HG03565 (cell line): ENCODE measurements at regions not wholly inside any gene's neighbourhood (a gene's known extent, or its start where the extent isn't known, plus 50 kb on each side); places are given as distances from the start of the nearest gene placed in this dataset.

Experiments used
- ATAC-seq: cut with Tn5 transposase; IDR thresholded peaks from one replicate; pipeline ENCODE4 v1.9.1; 2021; ENCODE audit warnings: mild to moderate bottlenecking, moderate library complexity; ENCODE audit not compliant: unreplicated experiment

GRCh38 chr10:76667408-76668370 lies 969.9 kb downstream of the KCNMA1 start:
- ATAC-seq: no peak

DNA sequence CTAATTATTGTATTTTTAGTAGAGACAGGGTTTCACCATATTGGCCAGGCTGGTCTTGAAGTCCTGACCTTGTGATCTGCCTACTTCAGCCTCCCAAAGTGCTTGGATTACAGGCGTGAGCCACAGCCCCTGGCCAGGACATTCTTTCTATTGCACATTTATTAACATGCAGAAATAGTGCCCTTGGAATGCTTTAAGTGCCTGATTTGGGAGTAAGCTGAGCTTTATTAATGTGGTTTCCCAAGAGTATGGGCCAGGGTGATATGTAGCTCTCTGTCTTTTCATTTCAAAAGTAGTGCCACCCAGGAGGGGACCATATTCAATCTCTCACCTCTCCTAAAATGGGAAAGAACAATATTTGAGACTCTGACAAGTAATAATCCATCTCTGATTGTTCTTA lies 970.7 kb downstream of the KCNMA1 start:
- no peak for ATAC-seq

- ATAC-seq: no peak
These were observed 972.6 kb downstream of the KCNMA1 start for GRCh38 chr10:76665029-76665428.

- peak; percentile 36 for ATAC-seq
These were observed 980.1 kb downstream of the KCNMA1 start for GRCh38 chr10:76657337-76658012.

DNA sequence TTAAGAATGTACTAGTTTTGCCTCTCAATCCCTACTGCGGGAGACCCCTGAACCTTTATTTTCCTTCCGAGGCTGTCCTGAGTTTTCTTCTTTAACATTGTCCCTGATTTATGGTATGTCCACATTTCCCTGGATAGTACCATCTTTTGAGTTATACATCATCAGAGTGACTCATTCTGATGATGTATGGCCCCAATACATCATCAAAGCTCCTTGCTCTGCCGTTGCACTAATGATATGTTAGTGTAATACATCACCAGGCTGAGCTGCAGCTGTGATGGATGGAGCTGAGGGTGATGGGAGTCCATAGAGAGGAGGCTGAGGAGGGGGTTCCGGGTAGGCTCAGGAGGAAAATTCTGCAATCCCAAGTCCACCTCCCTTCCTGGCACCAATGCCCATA lies 986.5 kb downstream of the KCNMA1 start:
- no peak for ATAC-seq

- no peak for ATAC-seq
These were observed 987.9 kb downstream of the KCNMA1 start for GRCh38 chr10:76649723-76650127.

GRCh38 chr10:76649254-76649653 lies 988.4 kb downstream of the KCNMA1 start:
- no peak for ATAC-seq

GRCh38 chr10:76647301-76647700 lies 990.3 kb downstream of the KCNMA1 start:
- no peak for ATAC-seq

DNA sequence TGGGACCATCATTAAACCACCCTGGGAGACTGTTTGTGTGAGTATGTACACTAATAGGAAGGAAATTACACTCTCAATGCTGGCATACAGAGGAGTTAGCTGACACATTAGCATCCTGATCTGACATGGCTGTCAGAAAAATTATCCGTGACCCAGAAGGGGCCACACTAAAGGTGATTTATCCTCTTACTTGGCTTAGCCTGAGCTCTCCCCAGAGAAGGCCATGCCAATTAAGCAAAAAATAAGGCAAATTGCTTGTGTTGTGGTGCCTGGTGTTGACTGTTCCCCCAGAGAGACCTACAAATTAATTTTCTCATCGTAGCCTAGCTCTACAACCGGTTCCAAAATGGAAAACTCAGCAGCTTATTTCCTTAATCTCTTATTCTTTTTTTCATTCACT lies 992.3 kb downstream of the KCNMA1 start:
- ATAC-seq: no peak

- no peak for ATAC-seq
These were observed 993.1 kb downstream of the KCNMA1 start for GRCh38 chr10:76644476-76644875.

DNA sequence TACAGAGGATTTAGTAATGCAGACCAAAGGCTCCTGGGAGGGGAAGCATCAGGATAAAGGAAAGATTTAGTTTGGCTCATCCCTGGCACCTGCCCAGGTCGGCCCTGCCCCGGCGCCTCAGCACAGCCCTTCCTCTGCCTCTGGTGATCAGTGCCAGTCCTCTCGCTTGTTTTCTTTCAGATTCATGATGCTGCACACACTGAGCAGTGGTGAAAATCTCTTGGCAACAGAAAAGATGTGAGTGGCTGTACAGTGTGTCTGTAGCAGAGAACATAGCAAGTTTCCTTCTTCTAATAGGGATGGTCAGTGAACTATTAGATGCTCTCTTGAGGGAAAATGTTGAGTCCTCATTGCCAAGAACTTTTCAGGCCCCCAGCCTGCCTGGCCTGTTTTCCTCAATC lies 994.1 kb downstream of the KCNMA1 start:
- ATAC-seq: no peak

- no peak for ATAC-seq
These were observed 995.2 kb downstream of the KCNMA1 start for GRCh38 chr10:76642358-76642757.

DNA sequence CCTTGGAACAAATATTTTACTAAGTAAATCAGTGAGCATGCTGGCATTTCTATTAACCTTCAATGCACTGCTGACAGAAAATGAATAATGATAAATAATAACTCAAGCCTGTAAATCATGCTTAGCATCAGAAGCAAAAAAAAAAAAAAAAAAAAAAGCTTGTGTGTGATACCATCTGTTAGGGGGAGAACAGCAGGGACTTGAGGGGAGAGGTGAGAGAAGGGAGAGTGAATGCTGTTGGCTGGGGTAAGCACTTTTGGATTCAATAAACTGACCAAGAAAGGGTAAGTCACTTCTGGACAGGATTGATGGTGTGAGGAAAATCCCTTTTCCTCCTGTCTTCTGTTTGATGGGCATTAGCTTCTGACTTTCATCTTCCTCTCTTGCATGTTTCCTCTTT lies 996.4 kb downstream of the KCNMA1 start:
- ATAC-seq: no peak

GRCh38 chr10:76640806-76641205 lies 996.8 kb downstream of the KCNMA1 start:
- no peak for ATAC-seq

- ATAC-seq: no peak
These were observed 1004.9 kb downstream of the KCNMA1 start for GRCh38 chr10:76632767-76633051.

DNA sequence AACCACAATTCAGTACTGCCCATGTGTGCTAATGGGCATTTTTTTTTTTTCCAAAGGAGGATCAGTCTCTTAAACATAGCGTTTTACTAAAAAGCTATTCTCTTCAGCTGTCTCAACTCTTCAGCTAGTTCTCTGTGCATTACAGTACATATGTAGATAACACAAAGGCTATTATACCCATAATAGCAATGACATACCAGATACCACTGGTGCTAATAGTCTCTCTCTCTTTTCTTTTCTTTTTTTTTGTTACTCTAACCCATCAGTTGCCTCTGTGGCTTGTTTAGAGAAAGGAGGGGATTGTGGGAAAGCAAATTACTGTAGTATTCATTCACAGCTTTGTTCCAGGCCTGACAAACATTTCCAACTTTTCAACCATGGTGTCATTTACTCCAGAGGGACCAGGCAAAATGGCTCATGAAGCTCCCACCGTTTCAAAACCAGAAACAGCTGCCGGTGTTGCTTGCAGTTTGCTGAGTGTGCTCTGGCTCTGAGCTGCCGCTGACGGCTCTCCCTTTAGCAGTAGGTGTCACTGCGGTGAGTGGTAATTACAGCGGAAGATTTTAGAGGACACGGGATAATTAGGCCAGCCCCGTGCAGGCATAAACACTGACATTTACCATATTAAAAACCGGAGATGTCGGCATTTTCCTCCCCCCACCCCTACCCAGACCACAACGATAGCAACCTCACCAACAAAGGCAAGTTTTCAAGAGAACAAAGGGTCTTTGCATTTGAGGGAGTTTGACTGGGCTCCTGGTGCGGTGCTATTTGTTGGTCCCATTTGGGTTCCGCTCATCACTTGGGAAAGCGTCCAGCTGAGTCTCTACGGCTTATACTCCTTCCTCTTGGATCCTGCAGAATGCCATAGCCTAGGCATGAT lies 1005.5 kb downstream of the KCNMA1 start:
- no peak for ATAC-seq

DNA sequence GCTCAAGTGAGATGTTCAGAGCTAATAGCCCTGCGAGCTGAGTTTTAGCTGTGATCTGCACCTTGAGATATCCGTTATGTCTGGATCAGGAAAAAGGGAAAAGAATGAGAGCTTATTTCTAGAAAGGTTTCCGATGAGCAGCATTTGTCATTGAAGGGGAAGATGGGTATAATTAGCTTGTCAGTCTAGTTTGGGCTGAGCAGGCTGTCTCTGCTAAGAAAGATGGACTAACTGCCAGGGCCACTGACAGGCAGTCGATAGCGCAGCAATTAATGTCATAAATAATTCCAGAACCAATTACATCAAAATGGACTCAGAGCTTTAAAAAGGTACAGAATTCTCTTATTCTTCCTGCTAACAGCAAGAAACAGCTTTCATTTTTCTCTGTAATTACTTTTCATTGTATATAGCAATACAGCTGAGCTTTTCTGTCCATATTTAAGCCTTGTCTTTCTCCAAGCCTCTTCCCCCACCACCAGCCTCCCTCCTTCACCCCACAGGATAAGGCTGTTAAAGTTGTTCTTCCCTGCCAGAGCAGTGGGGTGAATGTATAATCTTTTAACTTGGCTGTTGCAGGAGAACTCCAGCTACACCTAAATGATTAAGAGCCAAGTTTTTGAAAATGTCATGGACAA lies 1006.5 kb downstream of the KCNMA1 start:
- ATAC-seq: no peak

GRCh38 chr10:76628801-76629200 lies 1008.8 kb downstream of the KCNMA1 start:
- no peak for ATAC-seq

- no peak for ATAC-seq
These were observed 1011.2 kb downstream of the KCNMA1 start for GRCh38 chr10:76626386-76626785.

DNA sequence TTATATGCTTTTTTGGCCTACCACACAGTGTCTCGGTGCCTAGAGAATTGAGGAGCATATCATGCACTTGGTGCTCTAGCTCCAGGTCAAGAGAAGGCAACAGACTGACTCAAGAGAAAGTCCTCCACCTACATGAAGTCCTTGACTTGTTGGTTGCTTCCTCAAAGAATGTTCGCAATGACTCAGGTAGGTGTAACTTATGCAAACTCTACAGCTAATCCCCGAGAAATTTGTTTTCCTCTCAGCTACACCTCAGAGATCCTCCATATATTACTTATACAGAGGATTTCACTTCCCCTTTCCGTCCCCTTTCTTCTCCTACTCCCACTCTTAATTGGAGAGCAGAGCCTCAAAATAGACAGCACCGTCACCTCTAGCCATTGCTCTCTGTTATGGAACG lies 1013.1 kb downstream of the KCNMA1 start:
- peak; percentile 98 for ATAC-seq
